ENCODE measurements at regions not wholly inside any gene's neighbourhood (a gene's known extent, or its start where the extent isn't known, plus 50 kb on each side); places are given as distances from the start of the nearest gene placed in this dataset.

GRCh38 chr11:122273476-122274191 is 157.6 kb upstream of the BLID start (continued):
- TF ChIP-seq, protein P1, sequence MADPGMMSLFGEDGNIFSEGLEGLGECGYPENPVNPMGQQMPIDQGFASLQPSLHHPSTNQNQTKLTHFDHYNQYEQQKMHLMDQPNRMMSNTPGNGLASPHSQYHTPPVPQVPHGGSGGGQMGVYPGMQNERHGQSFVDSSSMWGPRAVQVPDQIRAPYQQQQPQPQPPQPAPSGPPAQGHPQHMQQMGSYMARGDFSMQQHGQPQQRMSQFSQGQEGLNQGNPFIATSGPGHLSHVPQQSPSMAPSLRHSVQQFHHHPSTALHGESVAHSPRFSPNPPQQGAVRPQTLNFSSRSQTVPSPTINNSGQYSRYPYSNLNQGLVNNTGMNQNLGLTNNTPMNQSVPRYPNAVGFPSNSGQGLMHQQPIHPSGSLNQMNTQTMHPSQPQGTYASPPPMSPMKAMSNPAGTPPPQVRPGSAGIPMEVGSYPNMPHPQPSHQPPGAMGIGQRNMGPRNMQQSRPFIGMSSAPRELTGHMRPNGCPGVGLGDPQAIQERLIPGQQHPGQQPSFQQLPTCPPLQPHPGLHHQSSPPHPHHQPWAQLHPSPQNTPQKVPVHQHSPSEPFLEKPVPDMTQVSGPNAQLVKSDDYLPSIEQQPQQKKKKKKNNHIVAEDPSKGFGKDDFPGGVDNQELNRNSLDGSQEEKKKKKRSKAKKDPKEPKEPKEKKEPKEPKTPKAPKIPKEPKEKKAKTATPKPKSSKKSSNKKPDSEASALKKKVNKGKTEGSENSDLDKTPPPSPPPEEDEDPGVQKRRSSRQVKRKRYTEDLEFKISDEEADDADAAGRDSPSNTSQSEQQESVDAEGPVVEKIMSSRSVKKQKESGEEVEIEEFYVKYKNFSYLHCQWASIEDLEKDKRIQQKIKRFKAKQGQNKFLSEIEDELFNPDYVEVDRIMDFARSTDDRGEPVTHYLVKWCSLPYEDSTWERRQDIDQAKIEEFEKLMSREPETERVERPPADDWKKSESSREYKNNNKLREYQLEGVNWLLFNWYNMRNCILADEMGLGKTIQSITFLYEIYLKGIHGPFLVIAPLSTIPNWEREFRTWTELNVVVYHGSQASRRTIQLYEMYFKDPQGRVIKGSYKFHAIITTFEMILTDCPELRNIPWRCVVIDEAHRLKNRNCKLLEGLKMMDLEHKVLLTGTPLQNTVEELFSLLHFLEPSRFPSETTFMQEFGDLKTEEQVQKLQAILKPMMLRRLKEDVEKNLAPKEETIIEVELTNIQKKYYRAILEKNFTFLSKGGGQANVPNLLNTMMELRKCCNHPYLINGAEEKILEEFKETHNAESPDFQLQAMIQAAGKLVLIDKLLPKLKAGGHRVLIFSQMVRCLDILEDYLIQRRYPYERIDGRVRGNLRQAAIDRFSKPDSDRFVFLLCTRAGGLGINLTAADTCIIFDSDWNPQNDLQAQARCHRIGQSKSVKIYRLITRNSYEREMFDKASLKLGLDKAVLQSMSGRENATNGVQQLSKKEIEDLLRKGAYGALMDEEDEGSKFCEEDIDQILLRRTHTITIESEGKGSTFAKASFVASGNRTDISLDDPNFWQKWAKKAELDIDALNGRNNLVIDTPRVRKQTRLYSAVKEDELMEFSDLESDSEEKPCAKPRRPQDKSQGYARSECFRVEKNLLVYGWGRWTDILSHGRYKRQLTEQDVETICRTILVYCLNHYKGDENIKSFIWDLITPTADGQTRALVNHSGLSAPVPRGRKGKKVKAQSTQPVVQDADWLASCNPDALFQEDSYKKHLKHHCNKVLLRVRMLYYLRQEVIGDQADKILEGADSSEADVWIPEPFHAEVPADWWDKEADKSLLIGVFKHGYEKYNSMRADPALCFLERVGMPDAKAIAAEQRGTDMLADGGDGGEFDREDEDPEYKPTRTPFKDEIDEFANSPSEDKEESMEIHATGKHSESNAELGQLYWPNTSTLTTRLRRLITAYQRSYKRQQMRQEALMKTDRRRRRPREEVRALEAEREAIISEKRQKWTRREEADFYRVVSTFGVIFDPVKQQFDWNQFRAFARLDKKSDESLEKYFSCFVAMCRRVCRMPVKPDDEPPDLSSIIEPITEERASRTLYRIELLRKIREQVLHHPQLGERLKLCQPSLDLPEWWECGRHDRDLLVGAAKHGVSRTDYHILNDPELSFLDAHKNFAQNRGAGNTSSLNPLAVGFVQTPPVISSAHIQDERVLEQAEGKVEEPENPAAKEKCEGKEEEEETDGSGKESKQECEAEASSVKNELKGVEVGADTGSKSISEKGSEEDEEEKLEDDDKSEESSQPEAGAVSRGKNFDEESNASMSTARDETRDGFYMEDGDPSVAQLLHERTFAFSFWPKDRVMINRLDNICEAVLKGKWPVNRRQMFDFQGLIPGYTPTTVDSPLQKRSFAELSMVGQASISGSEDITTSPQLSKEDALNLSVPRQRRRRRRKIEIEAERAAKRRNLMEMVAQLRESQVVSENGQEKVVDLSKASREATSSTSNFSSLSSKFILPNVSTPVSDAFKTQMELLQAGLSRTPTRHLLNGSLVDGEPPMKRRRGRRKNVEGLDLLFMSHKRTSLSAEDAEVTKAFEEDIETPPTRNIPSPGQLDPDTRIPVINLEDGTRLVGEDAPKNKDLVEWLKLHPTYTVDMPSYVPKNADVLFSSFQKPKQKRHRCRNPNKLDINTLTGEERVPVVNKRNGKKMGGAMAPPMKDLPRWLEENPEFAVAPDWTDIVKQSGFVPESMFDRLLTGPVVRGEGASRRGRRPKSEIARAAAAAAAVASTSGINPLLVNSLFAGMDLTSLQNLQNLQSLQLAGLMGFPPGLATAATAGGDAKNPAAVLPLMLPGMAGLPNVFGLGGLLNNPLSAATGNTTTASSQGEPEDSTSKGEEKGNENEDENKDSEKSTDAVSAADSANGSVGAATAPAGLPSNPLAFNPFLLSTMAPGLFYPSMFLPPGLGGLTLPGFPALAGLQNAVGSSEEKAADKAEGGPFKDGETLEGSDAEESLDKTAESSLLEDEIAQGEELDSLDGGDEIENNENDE (IDR thresholded peaks at IDR 0.05; ENCODE audit: insufficient replicate concordance, low read length) = no peak
- no peak for TF ChIP-seq KDM1A (IDR thresholded peaks at IDR 0.05; ENCODE audit: borderline replicate concordance, low read length)
- no peak for TF ChIP-seq PHF8 (conservative IDR thresholded peaks at IDR 0.05; ENCODE audit: low read depth, low read length)

Data from H1 (cell line).